K562 (cell line): ENCODE measurements at regions not wholly inside any gene's neighbourhood (a gene's known extent, or its start where the extent isn't known, plus 50 kb on each side); places are given as distances from the start of the nearest gene placed in this dataset.

Source experiments
- ATAC-seq: fragments of 200-7000 bp; cut with Tn5 transposase; 3 replicates; pipeline ENCODE4 v1.9.1; 2020; ENCODE audit warnings: moderate library complexity
- BruUV-seq: library from RNA; stranded (reverse); fragments of 400-500 nt; replicated peaks from 2 replicates; lab custom pipeline; 2021; lab: Mats Ljungman, UMichigan
- CTCF ChIA-PET: fragments of 300-600 bp; formaldehyde crosslinking; extraction: SDS; loops from one replicate; lab custom pipeline; 2021; ENCODE audit warnings: low intra/inter-chr PET ratio; lab: Yijun Ruan, JAX
- POLR2A ChIA-PET: fragments of 300-600, 350-650 bp; sonication (Branson Sonifier 250); formaldehyde crosslinking; extraction: SDS; loops from one replicate; lab custom pipeline; 2021; ENCODE audit warnings: antibody characterized with exemption, inconsistent platforms; lab: Yijun Ruan, JAX
- DNase-seq, 4 experiments: peaks; one replicate each; pipeline versions ENCODE4 v3.0.0 to v3.0.0-alpha.2; 2011 to 2018; ENCODE audit warnings: low spot score in 3 of 4, mixed read lengths in 3 of 4; ENCODE audit errors: extremely low read depth in 1 of 4
- FAIRE-seq: peaks from 2 replicates; lab custom pipeline; 2011; peaks lifted over from hg19 to GRCh38; lab: Jason Lieb, UNC
- H2AFZ ChIP-seq: 2 replicates; pipeline ENCODE4 v1.6.0; 2011; ENCODE audit warnings: low read depth, low read length, control low read depth, inconsistent platforms
- H3K27ac ChIP-seq: fragments of 200-600 bp; 3 replicates; pipeline ENCODE4 v1.8.0; 2011; ENCODE audit warnings: low read depth, mild to moderate bottlenecking, control low read depth, inconsistent platforms, low read length, moderate library complexity, mixed read lengths; ENCODE audit errors: extremely low read depth
- H3K27me3 ChIP-seq, 2 experiments: fragments of 300-600 bp in 1 of 2; 2 replicates in 1 of 2; 3 replicates in 1 of 2; pipeline versions ENCODE4 v1.6.0 to v1.8.0; 2011; ENCODE audit warnings: inconsistent platforms in 2 of 2, low read length in 2 of 2, mild to moderate bottlenecking in 1 of 2, mixed read lengths in 1 of 2, moderate library complexity in 1 of 2; ENCODE audit not compliant: control insufficient read depth in 2 of 2, insufficient read depth in 2 of 2
- H3K36me3 ChIP-seq: fragments of 300-600 bp; 3 replicates; pipeline ENCODE4 v1.8.0; 2011; ENCODE audit warnings: mild to moderate bottlenecking, low read length, inconsistent platforms; ENCODE audit not compliant: control insufficient read depth, insufficient read depth
- H3K4me1 ChIP-seq, 2 experiments: fragments of 200-600 bp in 1 of 2; replicated peaks in 1 of 2; 2 replicates in 1 of 2; 3 replicates in 1 of 2; pipeline versions ENCODE4 v1.5.1 to v1.8.0; 2011; ENCODE audit warnings: inconsistent platforms in 2 of 2, low read length in 2 of 2, mild to moderate bottlenecking in 1 of 2, mixed read lengths in 1 of 2, moderate library complexity in 1 of 2; ENCODE audit not compliant: control insufficient read depth in 2 of 2, insufficient read depth in 2 of 2
- H3K4me2 ChIP-seq: 2 replicates; pipeline ENCODE4 v1.6.1; 2011; ENCODE audit warnings: low read length, control low read depth, inconsistent platforms, mixed read lengths; ENCODE audit not compliant: insufficient read depth
- H3K4me3 ChIP-seq: fragments of 200-600 bp; sonication (generic), shearing (Covaris generic); 2 replicates; pipeline ENCODE4 v1.5.1; 2016; ENCODE audit warnings: control low read depth, inconsistent platforms
- H3K79me2 ChIP-seq: fragments of 200-600 bp; 3 replicates; pipeline ENCODE4 v1.8.0; 2011; ENCODE audit warnings: low read length, inconsistent platforms; ENCODE audit not compliant: control insufficient read depth, insufficient read depth
- H3K9ac ChIP-seq, 2 experiments: 2 replicates each; pipeline versions ENCODE4 v1.6.0 to v1.6.1; 2011; ENCODE audit warnings: low read depth in 2 of 2, low read length in 2 of 2, control low read depth in 1 of 2, inconsistent platforms in 1 of 2, mild to moderate bottlenecking in 1 of 2, mixed read lengths in 1 of 2; ENCODE audit not compliant: insufficient read depth in 1 of 2
- H3K9me1 ChIP-seq: one replicate; pipeline ENCODE4 v1.6.0; 2011; ENCODE audit warnings: inconsistent platforms, mild to moderate bottlenecking, low read length, moderate library complexity; ENCODE audit not compliant: control insufficient read depth, insufficient read depth
- H3K9me3 ChIP-seq: replicated peaks from 2 replicates; pipeline ENCODE4 v1.5.1; 2011; ENCODE audit warnings: low read depth, low read length, inconsistent platforms; ENCODE audit not compliant: control insufficient read depth, insufficient read depth
- H4K20me1 ChIP-seq: replicated peaks from 2 replicates; pipeline ENCODE4 v1.6.1; 2011; ENCODE audit warnings: low read length, inconsistent platforms, mixed read lengths; ENCODE audit not compliant: control insufficient read depth, insufficient read depth
- BRF2 ChIP-seq: IDR thresholded peaks from 3 replicates; pipeline ENCODE4 v1.6.1; 2011; ENCODE audit warnings: borderline replicate concordance, mild to moderate bottlenecking; ENCODE audit not compliant: insufficient read length, insufficient read depth
- FOXP4 ChIP-seq: sonication (generic); formaldehyde crosslinking; IDR thresholded peaks from 2 replicates; pipeline ENCODE4 v1.8.0; 2022; ENCODE audit warnings: mild to moderate bottlenecking, missing genetic modification reagents, borderline replicate concordance
- HMGXB4 ChIP-seq: sonication (generic); formaldehyde crosslinking; IDR thresholded peaks from 2 replicates; pipeline ENCODE4 v1.8.1; 2023; ENCODE audit warnings: mild to moderate bottlenecking, missing genetic modification reagents
- HNRNPUL1 ChIP-seq: fragments of 200-400 bp; formaldehyde crosslinking; IDR thresholded peaks from 2 replicates; pipeline ENCODE4 v1.6.1; 2017; ENCODE audit warnings: low read length
- LCOR ChIP-seq: sonication (generic); formaldehyde crosslinking; IDR thresholded peaks from 2 replicates; pipeline ENCODE4 v1.8.0; 2022; ENCODE audit warnings: mild to moderate bottlenecking, missing genetic modification reagents
- MCM5 ChIP-seq: fragments of 450-650 bp; IDR thresholded peaks from 2 replicates; pipeline ENCODE4 v1.6.1; 2016; ENCODE audit warnings: low read depth
- NR2C1 ChIP-seq, 2 experiments: fragments of 450-650 bp; IDR thresholded peaks; 2 replicates each; pipeline ENCODE4 v1.6.1; 2017; ENCODE audit warnings: mild to moderate bottlenecking in 2 of 2, antibody characterized with exemption in 1 of 2, inconsistent platforms in 1 of 2, missing compliant biosample characterization in 1 of 2, missing genetic modification characterization in 1 of 2
- PTRF ChIP-seq: fragments of 450-650 bp; IDR thresholded peaks from 2 replicates; pipeline ENCODE4 v1.6.1; 2016; ENCODE audit warnings: mild to moderate bottlenecking, missing genetic modification characterization, missing compliant biosample characterization
- SFPQ ChIP-seq: fragments of 200-400 bp; formaldehyde crosslinking; IDR thresholded peaks from 2 replicates; pipeline ENCODE4 v1.6.1; 2017; ENCODE audit warnings: mild to moderate bottlenecking, low read depth, low read length, moderate library complexity
- TAL1 ChIP-seq: fragments of 450-650 bp; IDR thresholded peaks from 2 replicates; pipeline ENCODE4 v1.6.1; 2016; ENCODE audit warnings: mild to moderate bottlenecking
- ZNF174 ChIP-seq: fragments of 250-450 bp; sonication (Bioruptor Pico); IDR thresholded peaks from 2 replicates; pipeline ENCODE4 v1.4.0; 2020; ENCODE audit warnings: mild to moderate bottlenecking
- ZZZ3 ChIP-seq: fragments of 450-650 bp; IDR thresholded peaks from 2 replicates; pipeline ENCODE4 v1.6.1; 2016; ENCODE audit warnings: antibody characterized with exemption, mild to moderate bottlenecking, moderate library complexity
- WGBS: fragments of 100-300 bp; shearing (Covaris generic); methylation state at CpG from one replicate; pipeline ENCODE4 v1.1.6; 2016; ENCODE audit warnings: low coverage, mixed read lengths; ENCODE audit not compliant: insufficient coverage; ENCODE audit errors: missing lambda C conversion rate; 5-methylcytosine and 5-hydroxymethylcytosine counted together
- in situ Hi-C: fragments of 300-500 bp; cut with MboI; formaldehyde crosslinking; loops from 4 replicates; pipeline ENCODE4 v1.15.0; 2018; ENCODE audit warnings: inconsistent platforms, mixed read lengths
- intact Hi-C: fragments of 100-400 bp; cut with micrococcal nuclease; formaldehyde crosslinking; loops from 2 replicates; pipeline ENCODE4 v1.14.2; 2022

GRCh38 chr3:99248130-99248529 lies 346.6 kb upstream of the DCBLD2 start (continued):
- no peak for TF ChIP-seq FOXP4 (CRISPR knock-in tag)
- TF ChIP-seq HNRNPUL1 = no peak
- TF ChIP-seq BRF2 = no peak

- no peaks in the 10 kb centered on the region for H3K9me1 ChIP-seq
- no peak for FAIRE-seq
- H4K20me1 ChIP-seq = no peaks in the 10 kb centered on the region
- no peaks in the 10 kb centered on the region for H3K4me1 ChIP-seq
- 17% methylated on average over 2 of the region's 2 CpGs for WGBS
- no peak overlapping the region for H3K27ac ChIP-seq
- ATAC-seq = no peak
- TF ChIP-seq LCOR (CRISPR knock-in tag) = no peak
- TF ChIP-seq ZZZ3 = no peak
- TF ChIP-seq NR2C1 (IDR thresholded peaks at IDR 0.05) = no peak
- TF ChIP-seq NR2C1 (tag; IDR thresholded peaks at IDR 0.05) = no peak
- TF ChIP-seq ZNF174 (CRISPR knock-in tag) = no peak
- no peak for TF ChIP-seq MCM5
- TF ChIP-seq TAL1 = no peak
- TF ChIP-seq PTRF (tag) = no peak
- no peak for TF ChIP-seq HMGXB4
- TF ChIP-seq SFPQ = no peak
- H3K36me3 ChIP-seq = no peaks in the 10 kb centered on the region
- H3K27me3 ChIP-seq = no peaks in the 10 kb centered on the region
- intact Hi-C loops (no loop called here), in situ Hi-C loops (no loop called here)
- ChIA-PET CTCF (no interaction called here), POLR2A (no interaction called here)
- H3K4me2 ChIP-seq = no peak overlapping the region
- no TSS peak for BruUV-seq
- no peak overlapping the region for H3K9ac ChIP-seq
- no peak for DNase-seq
- H3K79me2 ChIP-seq = no peaks in the 10 kb centered on the region
- H2AFZ ChIP-seq = no peak overlapping the region
- no peaks in the 10 kb centered on the region for H3K9me3 ChIP-seq
- no peak overlapping the region for H3K4me3 ChIP-seq
These were observed 344.6 kb upstream of the DCBLD2 start for GRCh38 chr3:99246010-99246654.
